Colonic mucosa (tissue), 4 donors: ENCODE measurements at regions not wholly inside any gene's neighbourhood (a gene's known extent, or its start where the extent isn't known, plus 50 kb on each side); places are given as distances from the start of the nearest gene placed in this dataset.

Experiments used
- DNase-seq: peaks from one replicate; pipeline ENCODE4 v3.0.0-alpha.2; 2020
- H3K27ac ChIP-seq: fragments of 200-600 bp; one replicate; pipeline ENCODE4 v1.8.0; 2021
- H3K27me3 ChIP-seq: fragments of 200-600 bp; one replicate; pipeline ENCODE4 v1.8.0; 2021
- H3K36me3 ChIP-seq: fragments of 200-600 bp; one replicate; pipeline ENCODE4 v1.8.0; 2021
- H3K4me1 ChIP-seq: fragments of 200-600 bp; one replicate; pipeline ENCODE4 v1.8.0; 2021; ENCODE audit warnings: mild to moderate bottlenecking
- H3K4me3 ChIP-seq: fragments of 200-600 bp; one replicate; pipeline ENCODE4 v1.8.0; 2021
- H3K9ac ChIP-seq, 2 donors: one replicate each; pipeline ENCODE4 v1.7.0; 2013; ENCODE audit warnings: control low read depth in 2 of 2, low read depth in 2 of 2, low read length in 2 of 2
- H3K9me3 ChIP-seq: fragments of 200-600 bp; one replicate; pipeline ENCODE4 v1.8.0; 2021
- intact Hi-C: fragments of 100-400 bp; cut with DNase I; formaldehyde crosslinking; loops from one replicate; pipeline ENCODE4 v1.14.1; 2022
- TF ChIP-seq, protein P1 (sequence below): fragments of 200-600 bp; IDR thresholded peaks from one replicate; pipeline ENCODE4 v1.8.0; 2022; ENCODE audit warnings: antibody characterized with exemption, mild to moderate bottlenecking
- donor health status: healthy.
- donor health status: DM: no; HTN: no; CAD: no.
- donor health status: DM: no; HTN: no; CAD: no.

- TF ChIP-seq, protein P1, sequence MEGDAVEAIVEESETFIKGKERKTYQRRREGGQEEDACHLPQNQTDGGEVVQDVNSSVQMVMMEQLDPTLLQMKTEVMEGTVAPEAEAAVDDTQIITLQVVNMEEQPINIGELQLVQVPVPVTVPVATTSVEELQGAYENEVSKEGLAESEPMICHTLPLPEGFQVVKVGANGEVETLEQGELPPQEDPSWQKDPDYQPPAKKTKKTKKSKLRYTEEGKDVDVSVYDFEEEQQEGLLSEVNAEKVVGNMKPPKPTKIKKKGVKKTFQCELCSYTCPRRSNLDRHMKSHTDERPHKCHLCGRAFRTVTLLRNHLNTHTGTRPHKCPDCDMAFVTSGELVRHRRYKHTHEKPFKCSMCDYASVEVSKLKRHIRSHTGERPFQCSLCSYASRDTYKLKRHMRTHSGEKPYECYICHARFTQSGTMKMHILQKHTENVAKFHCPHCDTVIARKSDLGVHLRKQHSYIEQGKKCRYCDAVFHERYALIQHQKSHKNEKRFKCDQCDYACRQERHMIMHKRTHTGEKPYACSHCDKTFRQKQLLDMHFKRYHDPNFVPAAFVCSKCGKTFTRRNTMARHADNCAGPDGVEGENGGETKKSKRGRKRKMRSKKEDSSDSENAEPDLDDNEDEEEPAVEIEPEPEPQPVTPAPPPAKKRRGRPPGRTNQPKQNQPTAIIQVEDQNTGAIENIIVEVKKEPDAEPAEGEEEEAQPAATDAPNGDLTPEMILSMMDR, result no peak
- H3K27me3 ChIP-seq, result no peaks in the 10 kb centered on the region
- no peak overlapping the region for H3K9ac ChIP-seq
- H3K4me1 ChIP-seq, result no peaks in the 10 kb centered on the region
- intact Hi-C loops, result no loop called here
- no peaks in the 10 kb centered on the region for H3K9me3 ChIP-seq
- no peak for DNase-seq
- no peaks in the 10 kb centered on the region for H3K36me3 ChIP-seq
- H3K27ac ChIP-seq, result no peak overlapping the region
- no peak overlapping the region for H3K4me3 ChIP-seq
These were observed 144.5 kb upstream of the MCHR2 start for GRCh38 chr6:100138346-100139022.

DNA sequence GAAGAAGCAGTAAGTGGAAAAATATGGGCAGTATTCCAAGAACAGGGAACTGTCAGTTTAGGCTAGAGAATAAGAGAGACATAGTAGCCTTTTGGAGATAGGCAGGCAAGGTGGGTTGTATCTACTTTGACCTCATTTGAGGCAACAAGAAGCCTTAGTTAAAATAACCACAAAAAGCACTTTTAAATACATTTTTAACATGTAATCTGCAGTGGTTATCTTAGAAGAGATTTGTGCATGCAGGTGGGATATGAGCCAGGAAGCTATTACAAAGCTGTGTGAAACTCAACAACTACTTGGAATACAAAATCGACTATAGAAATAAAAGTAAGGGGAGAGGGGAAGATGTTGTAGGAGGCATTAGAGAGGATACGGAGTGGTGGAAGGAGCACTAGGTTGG is 143.7 kb upstream of the MCHR2 start:
- Histone ChIP-seq H3K27me3 (no peaks in the 10 kb centered on the region), H3K9me3 (no peaks in the 10 kb centered on the region), H3K4me3 (no peak overlapping the region), H3K9ac (no peak overlapping the region), H3K36me3 (no peaks in the 10 kb centered on the region), H3K4me1 (no peaks in the 10 kb centered on the region), H3K27ac (no peak overlapping the region)
- intact Hi-C loops, result no loop called here
- no peak for DNase-seq
- TF ChIP-seq, protein P1, result no peak

DNA sequence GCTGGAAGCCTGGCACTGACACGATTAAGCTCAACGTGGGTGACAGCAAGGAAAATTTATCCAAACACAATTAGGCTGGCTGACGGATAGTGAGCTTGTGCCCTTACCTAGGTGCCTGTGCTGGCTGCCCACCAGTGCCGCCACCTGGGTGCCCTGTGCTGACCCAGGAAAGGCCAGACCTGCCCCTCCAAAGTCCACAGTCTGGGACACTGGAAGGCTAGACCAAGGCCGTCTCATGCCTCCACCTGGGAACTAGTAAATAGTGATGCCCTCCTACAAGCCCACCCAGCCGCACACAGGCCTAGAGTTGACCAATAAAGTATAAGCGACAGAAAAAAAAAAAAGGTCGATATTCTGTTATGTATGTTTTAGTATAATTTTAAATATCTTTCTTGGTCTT is 142.6 kb upstream of the MCHR2 start:
- TF ChIP-seq, protein P1, result no peak
- Histone ChIP-seq H3K4me3 (no peak overlapping the region), H3K4me1 (no peaks in the 10 kb centered on the region), H3K9ac (no peak overlapping the region), H3K27me3 (no peaks in the 10 kb centered on the region), H3K9me3 (no peaks in the 10 kb centered on the region), H3K36me3 (no peaks in the 10 kb centered on the region), H3K27ac (no peak overlapping the region)
- intact Hi-C loops, result no loop called here
- DNase-seq, result no peak

DNA sequence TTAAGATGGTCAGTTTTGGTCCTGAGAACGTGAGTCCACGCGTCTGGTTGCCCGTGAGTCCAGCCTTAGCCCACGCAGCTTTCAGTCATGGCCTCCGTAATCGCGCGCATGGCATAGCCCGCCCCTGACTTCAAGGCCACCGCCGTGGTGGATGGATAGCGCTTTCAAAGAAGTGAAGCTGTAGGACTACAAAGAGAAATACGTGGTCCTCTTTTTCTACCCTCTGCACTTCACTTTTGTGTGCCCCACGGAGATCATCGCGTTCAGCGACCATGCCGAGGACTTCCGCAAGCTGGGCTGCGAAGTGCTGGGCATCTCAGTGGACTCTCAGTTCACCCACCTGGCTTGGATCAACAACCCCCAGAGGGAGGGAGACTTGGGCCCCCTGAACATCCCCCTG is 142.0 kb upstream of the MCHR2 start:
- intact Hi-C loops, result no loop called here
- H3K9me3 ChIP-seq, result no peaks in the 10 kb centered on the region
- no peak overlapping the region for H3K9ac ChIP-seq
- TF ChIP-seq, protein P1, result no peak
- H3K4me3 ChIP-seq, result no peak overlapping the region
- no peaks in the 10 kb centered on the region for H3K4me1 ChIP-seq
- H3K27me3 ChIP-seq, result no peaks in the 10 kb centered on the region
- no peak for DNase-seq
- H3K27ac ChIP-seq, result no peak overlapping the region
- no peaks in the 10 kb centered on the region for H3K36me3 ChIP-seq

GRCh38 chr6:100134703-100135102 is 140.7 kb upstream of the MCHR2 start:
- no peak overlapping the region for H3K27ac ChIP-seq
- no peaks in the 10 kb centered on the region for H3K27me3 ChIP-seq
- TF ChIP-seq, protein P1, result no peak
- no peak for DNase-seq
- H3K9ac ChIP-seq, result no peak overlapping the region
- intact Hi-C loops, result no loop called here
- H3K9me3 ChIP-seq, result no peaks in the 10 kb centered on the region
- no peaks in the 10 kb centered on the region for H3K4me1 ChIP-seq
- H3K4me3 ChIP-seq, result no peak overlapping the region
- H3K36me3 ChIP-seq, result no peaks in the 10 kb centered on the region
